GM23248 (cell line): ENCODE measurements at regions not wholly inside any gene's neighbourhood (a gene's known extent, or its start where the extent isn't known, plus 50 kb on each side); places are given as distances from the start of the nearest gene placed in this dataset.

Experiments used
- EZH2 ChIP-seq: fragments of 200-600 bp; sonication (generic); IDR thresholded peaks from 2 replicates; pipeline ENCODE4 v1.6.1; 2018; ENCODE audit warnings: antibody characterized with exemption, mild to moderate bottlenecking; ENCODE audit not compliant: insufficient read depth, poor library complexity, severe bottlenecking
- EZH2phosphoT487 ChIP-seq: fragments of 200-600 bp; sonication (generic); IDR thresholded peaks from 2 replicates; pipeline ENCODE4 v1.6.1; 2018; ENCODE audit warnings: antibody characterized with exemption, moderate library complexity, mild to moderate bottlenecking, low read depth; ENCODE audit not compliant: insufficient read depth

DNA sequence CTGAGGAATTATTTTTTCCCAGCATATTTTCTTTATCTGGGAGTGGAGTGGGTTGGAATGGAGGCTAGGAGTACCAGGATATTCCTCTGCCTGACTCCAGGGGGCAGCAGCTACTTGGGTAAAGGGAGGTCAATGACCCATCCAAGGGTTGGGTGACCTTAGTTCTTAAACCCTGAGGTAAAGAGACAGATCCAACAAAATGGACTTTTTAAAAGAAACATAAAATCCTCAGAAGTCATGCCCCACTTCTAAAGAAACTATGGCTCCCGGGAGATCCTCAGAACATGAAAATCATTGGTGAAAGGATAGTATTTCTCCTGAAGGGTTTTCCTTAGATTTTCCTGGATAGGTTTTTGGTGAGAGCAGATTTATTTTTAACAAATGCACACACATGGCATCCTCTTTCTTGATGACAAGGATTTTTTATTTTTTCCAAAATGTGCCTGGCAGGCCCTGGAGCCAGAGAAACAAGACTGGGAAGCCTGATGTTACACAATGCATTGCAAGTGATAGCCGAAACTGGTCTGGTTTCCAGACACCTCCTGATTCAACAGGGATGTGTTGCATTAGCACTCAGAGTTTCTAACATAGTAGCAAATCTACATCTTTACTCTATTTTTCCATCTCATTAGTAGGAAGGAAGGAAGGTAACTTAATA, 240.9 kb upstream of the BTBD3 start:
- TF ChIP-seq EZH2phosphoT487 (no peak), EZH2 (no peak)
